ENCODE measurements at regions not wholly inside any gene's neighbourhood (a gene's known extent, or its start where the extent isn't known, plus 50 kb on each side); places are given as distances from the start of the nearest gene placed in this dataset.

GRCh38 chrX:25527596-25527995 is 511.8 kb upstream of the ARX start:
- H3K4me3 ChIP-seq (ENCODE audit: extremely low read depth in 1 of 4, insufficient read depth in 2 of 4, low read depth in 3 of 4, low read length in 4 of 4): no peak overlapping the region
- no peaks in the 10 kb centered on the region for H4K20me1 ChIP-seq (replicated peaks in 1 of 2; ENCODE audit: control insufficient read depth in 1 of 2, insufficient read depth in 2 of 2, low read length in 2 of 2)
- no peak overlapping the region for H2BK5ac ChIP-seq (ENCODE audit: low read depth, low read length)
- DNase-seq (ENCODE audit: low read depth in 1 of 2, low spot score in 2 of 2) (no peak), FAIRE-seq (no peak)
- no peak overlapping the region for H3K18ac ChIP-seq (ENCODE audit: extremely low read depth, low read length)
- no peak overlapping the region for H2BK12ac ChIP-seq (ENCODE audit: low read depth, low read length)
- H4K8ac ChIP-seq (ENCODE audit: extremely low read depth, insufficient read depth, low read length): no peak overlapping the region
- no peak overlapping the region for H3K27ac ChIP-seq (ENCODE audit: low read depth, low read length)
- no peak overlapping the region for H3K23ac ChIP-seq (ENCODE audit: insufficient read length)
- no peaks in the 10 kb centered on the region for H3K79me1 ChIP-seq (ENCODE audit: low read depth, low read length)
- no peak overlapping the region for H4K5ac ChIP-seq (ENCODE audit: insufficient read length, low read depth, low read length)
- H3K4me1 ChIP-seq (replicated peaks in 1 of 4; ENCODE audit: control insufficient read depth in 3 of 4, insufficient read depth in 4 of 4, low read length in 3 of 4): 0 out of 7 replicates have a peak, but pooled peaks cover 0 to 2% (median 0%) of the 10 kb centered on the region in 4 experiments
- H3K4ac ChIP-seq (replicated peaks; ENCODE audit: insufficient read length, low read depth, low read length): no peak overlapping the region
- no peaks in the 10 kb centered on the region for H3K9me3 ChIP-seq (ENCODE audit: insufficient read depth in 2 of 2, low read depth in 1 of 2, low read length in 1 of 2)
- no peak overlapping the region for H2BK15ac ChIP-seq (ENCODE audit: low read length)
- no peak overlapping the region for H3K56ac ChIP-seq (replicated peaks; ENCODE audit: insufficient read length, low read depth, low read length)
- no peak for TF ChIP-seq NRF1 (IDR thresholded peaks at IDR 0.05; ENCODE audit: low read depth, low read length)
- no peak for TF ChIP-seq SP4 (IDR thresholded peaks at IDR 0.05; ENCODE audit: low read length)
- no peak for TF ChIP-seq USF2 (IDR thresholded peaks at IDR 0.05; ENCODE audit: low read length)
- TF ChIP-seq EGR1 (IDR thresholded peaks at IDR 0.05; ENCODE audit: borderline replicate concordance, low read depth, low read length): no peak
- no peak for TF ChIP-seq SIRT6 (IDR thresholded peaks at IDR 0.05; ENCODE audit: low read length)
- TF ChIP-seq RBBP5 (IDR thresholded peaks at IDR 0.05; ENCODE audit: borderline replicate concordance, low read depth, low read length): no peak
- H3K14ac ChIP-seq (ENCODE audit: insufficient read length): no peak overlapping the region
- no peaks in the 10 kb centered on the region for H3K79me2 ChIP-seq (ENCODE audit: control insufficient read depth in 1 of 2, insufficient read depth in 2 of 2, low read length in 2 of 2)
- no peaks in the 10 kb centered on the region for H3K27me3 ChIP-seq (replicated peaks in 1 of 4; ENCODE audit: control insufficient read depth in 3 of 4, extremely low read depth in 1 of 4, insufficient read depth in 3 of 4, low read length in 3 of 4)
- no peak overlapping the region for H3K9ac ChIP-seq (replicated peaks in 1 of 4; ENCODE audit: extremely low read depth in 1 of 4, low read depth in 3 of 4, low read length in 3 of 4)
- no peak overlapping the region for H2BK120ac ChIP-seq (replicated peaks; ENCODE audit: low read depth, low read length)
- H3K36me3 ChIP-seq (ENCODE audit: control insufficient read depth in 2 of 4, insufficient read depth in 4 of 4, low read length in 3 of 4): no peaks in the 10 kb centered on the region
- no peak overlapping the region for H2AK5ac ChIP-seq (ENCODE audit: low read depth, low read length)
- H2AFZ ChIP-seq (ENCODE audit: low read length): no peak overlapping the region
- H3K4me2 ChIP-seq (ENCODE audit: insufficient read depth in 1 of 2, low read depth in 2 of 2, low read length in 2 of 2): no peak overlapping the region
- H4K91ac ChIP-seq (replicated peaks; ENCODE audit: insufficient read length, low read length): no peak overlapping the region
- 67% methylated on average over 2 of the region's 3 CpGs; no CpG with 5 or more reads in 1 of the 2 experiments for WGBS, 2 experiments (ENCODE audit: extremely low coverage in 1 of 2, insufficient coverage in 1 of 2, insufficient read length in 1 of 2, insufficient replicate concordance in 2 of 2, low coverage in 1 of 2, low lambda C conversion rate in 2 of 2, missing lambda C conversion rate in 1 of 2)
- POLR2A ChIA-PET (ENCODE audit: partially characterized antibody): no interaction called here
- no peaks in the 10 kb centered on the region for H3K23me2 ChIP-seq (ENCODE audit: low read depth, low read length)
- H2BK20ac ChIP-seq (ENCODE audit: low read length): no peak overlapping the region
- CTCF ChIA-PET (ENCODE audit: partially characterized antibody): interaction anchor here (0.9 kb wide), 1 partner anchor 195 kb away, joined by 3 read pairs; no protein-coding TSS in a partner anchor
